ENCODE measurements at regions not wholly inside any gene's neighbourhood (a gene's known extent, or its start where the extent isn't known, plus 50 kb on each side); places are given as distances from the start of the nearest gene placed in this dataset.

DNA sequence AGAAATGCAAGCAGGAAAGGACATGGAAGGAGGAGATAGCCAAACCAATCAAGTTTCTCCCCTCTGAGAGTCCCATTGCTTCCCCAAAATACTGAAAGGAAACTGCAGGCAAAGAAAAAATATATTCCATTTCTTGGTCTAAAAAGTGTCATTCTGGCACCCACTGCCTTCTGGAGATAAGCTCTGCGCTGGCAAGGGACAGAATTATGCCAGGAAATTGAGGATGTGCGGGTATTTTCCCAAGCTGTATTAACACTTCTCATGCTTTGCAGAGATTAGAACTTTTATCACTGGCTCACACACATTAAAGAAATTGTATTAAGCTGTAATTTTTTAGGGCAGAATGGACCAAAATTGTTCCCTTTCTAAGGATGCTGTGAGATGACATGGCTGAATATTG lies 381.2 kb upstream of the DUSP10 start:
- TF ChIP-seq, protein P1, sequence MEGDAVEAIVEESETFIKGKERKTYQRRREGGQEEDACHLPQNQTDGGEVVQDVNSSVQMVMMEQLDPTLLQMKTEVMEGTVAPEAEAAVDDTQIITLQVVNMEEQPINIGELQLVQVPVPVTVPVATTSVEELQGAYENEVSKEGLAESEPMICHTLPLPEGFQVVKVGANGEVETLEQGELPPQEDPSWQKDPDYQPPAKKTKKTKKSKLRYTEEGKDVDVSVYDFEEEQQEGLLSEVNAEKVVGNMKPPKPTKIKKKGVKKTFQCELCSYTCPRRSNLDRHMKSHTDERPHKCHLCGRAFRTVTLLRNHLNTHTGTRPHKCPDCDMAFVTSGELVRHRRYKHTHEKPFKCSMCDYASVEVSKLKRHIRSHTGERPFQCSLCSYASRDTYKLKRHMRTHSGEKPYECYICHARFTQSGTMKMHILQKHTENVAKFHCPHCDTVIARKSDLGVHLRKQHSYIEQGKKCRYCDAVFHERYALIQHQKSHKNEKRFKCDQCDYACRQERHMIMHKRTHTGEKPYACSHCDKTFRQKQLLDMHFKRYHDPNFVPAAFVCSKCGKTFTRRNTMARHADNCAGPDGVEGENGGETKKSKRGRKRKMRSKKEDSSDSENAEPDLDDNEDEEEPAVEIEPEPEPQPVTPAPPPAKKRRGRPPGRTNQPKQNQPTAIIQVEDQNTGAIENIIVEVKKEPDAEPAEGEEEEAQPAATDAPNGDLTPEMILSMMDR (conservative IDR thresholded peaks at IDR 0.05), result no peak
- TF ChIP-seq ZFX (IDR thresholded peaks at IDR 0.05), result no peak

Data from C4-2B (cell line).